ENCODE measurements at regions not wholly inside any gene's neighbourhood (a gene's known extent, or its start where the extent isn't known, plus 50 kb on each side); places are given as distances from the start of the nearest gene placed in this dataset.

GRCh38 chr14:62101673-62102348 is 339.6 kb downstream of the SNAPC1 start:
- DNase-seq, result no peak

DNA sequence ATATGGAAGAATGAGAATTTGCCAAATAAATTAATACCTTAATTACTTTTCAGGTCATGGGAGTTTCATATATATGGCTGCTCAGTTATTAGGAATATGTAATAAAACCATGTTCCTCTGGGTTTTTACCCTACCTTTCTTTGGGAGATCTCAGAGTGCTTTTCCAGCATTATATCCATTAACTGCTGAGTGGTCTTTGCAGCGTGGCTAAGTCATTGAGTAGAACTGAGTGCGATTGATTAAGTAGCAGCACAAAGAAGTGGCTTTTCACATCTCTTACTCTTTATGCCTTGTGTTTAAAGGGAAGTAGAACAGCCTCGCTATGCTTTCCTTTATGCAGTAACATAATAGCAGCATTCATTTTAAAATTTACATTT is 340.1 kb downstream of the SNAPC1 start:
- DNase-seq, result no peak

GRCh38 chr14:62103464-62103863 is 341.2 kb downstream of the SNAPC1 start:
- DNase-seq, result no peak

- no peak for DNase-seq
Observed at GRCh38 chr14:62110941-62111340, 348.7 kb downstream of the SNAPC1 start.

- DNase-seq, result peak; percentile 71
Observed at GRCh38 chr14:62117010-62117750, 355.0 kb downstream of the SNAPC1 start.

DNA sequence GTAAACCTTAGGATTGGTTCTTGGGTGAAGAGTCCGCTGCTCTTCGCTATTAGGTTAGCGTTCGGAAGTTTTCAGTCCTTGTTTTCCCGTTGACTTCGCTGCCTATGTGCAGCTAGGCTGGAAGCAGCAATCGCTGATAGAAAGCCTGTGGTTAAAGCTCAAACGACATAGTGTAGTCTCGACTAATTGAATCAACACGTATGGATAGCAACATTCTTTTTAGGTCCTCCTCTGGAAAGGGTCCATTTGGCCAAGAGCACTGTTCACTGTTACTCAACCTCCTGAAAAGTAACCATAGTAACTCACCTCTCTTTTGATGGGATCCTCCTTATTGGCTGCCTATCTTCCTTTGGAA is 355.5 kb downstream of the SNAPC1 start:
- DNase-seq, result no peak

GRCh38 chr14:62118461-62118860 is 356.2 kb downstream of the SNAPC1 start:
- no peak for DNase-seq

DNA sequence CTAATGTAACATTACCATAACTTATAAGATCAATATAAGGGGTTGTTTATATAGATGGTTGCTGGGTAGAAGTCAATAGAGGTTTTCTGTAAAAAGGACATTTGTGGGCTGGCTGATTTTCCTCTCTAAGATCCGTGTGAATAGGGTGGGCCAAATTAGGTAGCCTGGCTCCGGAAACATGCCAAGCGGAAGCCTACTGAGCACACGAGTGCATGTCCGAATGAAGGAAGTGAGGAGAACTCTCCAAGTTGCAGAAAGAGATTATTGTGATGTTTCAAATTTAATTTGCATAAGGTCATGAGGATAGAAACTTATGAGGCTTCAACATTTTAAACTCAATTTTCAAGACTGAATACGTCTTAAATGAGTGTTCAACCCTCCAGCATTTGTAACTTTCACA is 356.7 kb downstream of the SNAPC1 start:
- DNase-seq, result no peak

DNA sequence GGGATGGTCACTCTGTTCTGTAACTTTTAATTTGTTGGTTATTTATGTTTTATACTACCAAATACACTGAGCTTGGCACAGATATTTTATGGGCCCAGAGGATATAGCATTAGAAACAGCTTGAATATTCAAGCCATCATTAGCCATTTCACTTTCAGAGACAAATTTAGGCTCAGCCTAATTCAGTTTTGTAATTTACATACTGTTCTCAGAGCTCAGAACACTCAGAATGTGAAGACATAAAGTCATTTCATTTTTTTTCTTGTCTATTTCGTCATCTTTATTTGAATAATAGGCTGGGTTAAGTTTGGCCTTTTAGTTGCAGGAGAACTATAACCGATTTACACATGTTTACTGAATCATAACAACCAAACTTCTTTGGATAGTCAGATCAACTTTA is 361.7 kb downstream of the SNAPC1 start:
- no peak for DNase-seq

GRCh38 chr14:62125793-62126192 is 363.6 kb downstream of the SNAPC1 start:
- no peak for DNase-seq

DNA sequence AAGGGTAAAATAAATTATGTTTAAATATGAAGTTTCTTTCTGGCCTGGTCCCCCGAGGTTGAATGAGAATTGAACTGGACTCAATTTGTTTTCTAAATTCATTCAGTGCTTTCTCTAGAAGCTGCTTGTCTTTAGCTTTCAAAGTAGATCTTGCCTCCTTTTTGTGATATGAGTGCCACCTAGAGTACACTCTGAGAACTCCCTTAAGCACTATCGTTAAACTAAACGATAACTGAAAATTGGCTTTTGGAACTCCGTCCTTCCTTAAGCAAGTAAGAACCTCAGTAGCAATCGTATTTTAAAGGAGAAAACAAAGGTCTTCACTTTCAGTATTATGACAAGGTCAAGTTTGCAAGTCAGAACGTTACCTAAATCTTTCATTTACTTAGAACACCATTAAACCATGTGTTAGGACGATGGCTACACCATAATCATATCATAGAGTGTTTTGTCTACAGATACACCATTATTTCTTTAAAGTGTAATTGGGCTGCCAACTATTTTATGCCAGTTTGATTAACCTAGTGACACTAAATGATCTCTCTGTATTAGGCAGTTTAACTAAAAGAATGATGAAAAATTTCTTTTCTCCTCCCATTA is 364.8 kb downstream of the SNAPC1 start:
- DNase-seq, result no peak

DNA sequence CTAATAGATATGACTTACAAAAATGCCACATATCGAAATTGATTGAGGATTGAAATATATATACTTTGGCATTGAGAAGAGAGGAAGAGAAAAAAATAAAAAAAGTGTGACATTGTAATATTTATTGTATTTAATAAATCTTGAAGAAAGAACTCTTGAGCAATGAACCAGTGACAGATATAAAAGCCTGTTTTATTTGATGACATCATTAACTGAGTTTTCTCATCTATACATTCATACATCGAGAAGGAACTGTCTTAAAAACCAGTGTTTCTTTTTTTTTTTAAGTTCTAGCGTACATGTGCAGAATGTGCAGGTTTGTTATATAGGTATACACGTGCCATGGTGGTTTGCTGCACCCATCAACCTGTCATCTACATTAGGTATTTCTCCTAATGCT is 368.2 kb downstream of the SNAPC1 start:
- DNase-seq, result no peak

DNA sequence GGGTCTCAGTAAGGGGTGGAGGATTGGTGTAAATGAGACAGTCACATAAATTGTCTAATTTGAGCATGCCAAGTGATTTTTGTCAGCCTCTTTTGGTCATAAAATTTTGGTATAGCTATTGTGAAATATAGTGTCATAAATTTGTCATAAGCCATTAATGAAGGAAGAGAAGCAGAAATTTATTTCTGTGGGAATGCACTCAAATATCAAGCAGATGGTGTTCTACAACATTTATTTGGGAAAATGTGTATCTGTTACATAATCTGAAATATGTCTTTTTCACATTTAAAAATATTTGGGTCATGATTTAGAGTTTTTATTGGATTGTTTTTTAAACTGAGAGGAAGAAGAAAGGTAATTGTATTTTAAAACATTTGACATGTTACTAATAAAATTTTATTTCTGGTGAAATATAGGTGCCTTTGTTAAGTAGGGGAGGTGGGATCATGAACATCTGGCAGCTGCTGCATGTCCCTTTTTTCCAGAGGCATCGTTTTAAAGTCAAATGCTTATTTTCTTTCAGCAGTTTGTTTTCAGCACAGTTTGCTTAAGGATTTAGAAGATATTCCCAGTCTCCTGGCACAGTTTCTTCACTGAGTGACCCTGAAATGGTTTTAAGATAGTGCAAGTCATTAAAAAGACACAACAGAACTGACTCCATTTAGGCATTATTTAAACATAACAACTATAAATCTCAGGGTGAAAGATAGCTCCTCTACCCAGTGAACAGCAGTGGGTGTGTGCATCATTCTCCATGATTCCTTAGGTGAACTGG is 371.7 kb downstream of the SNAPC1 start:
- no peak for DNase-seq

DNA sequence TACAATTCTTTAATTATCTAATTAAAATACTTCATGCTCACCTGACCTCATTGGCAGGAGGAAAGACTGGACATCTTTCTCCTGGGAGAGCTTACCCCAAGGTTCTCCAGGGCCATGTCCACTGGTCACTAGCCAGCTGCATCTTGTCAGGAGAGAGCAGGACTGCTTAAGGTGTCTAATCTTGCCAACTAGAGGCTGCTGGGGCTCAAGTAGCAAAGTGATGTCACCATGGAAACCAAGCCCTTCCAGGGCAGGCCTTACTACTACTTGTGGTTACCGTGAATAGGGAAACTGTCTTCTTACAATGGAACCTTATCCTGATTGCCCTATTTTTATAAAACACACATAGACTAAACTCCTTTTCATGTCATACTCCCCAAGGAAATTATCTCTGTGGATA is 376.4 kb downstream of the SNAPC1 start:
- no peak for DNase-seq

DNA sequence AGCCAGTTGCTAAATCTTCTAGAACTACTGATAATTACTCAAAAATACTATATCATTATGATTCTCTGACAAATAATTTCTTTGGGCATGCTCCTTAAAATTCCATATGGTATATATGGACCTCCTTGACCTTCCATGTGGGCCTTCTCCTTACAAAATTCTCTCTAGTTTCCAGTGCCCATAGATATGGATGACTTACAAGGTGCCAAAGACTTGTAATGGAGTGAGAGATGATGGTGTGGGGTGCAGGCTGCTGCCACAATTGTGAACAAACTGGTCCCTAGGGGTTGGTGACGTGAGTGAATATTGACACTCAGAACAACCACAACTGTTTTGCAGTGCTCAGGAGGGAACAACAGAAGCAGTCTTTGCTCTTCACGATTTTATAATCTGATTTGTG is 378.9 kb downstream of the SNAPC1 start:
- DNase-seq, result no peak

DNA sequence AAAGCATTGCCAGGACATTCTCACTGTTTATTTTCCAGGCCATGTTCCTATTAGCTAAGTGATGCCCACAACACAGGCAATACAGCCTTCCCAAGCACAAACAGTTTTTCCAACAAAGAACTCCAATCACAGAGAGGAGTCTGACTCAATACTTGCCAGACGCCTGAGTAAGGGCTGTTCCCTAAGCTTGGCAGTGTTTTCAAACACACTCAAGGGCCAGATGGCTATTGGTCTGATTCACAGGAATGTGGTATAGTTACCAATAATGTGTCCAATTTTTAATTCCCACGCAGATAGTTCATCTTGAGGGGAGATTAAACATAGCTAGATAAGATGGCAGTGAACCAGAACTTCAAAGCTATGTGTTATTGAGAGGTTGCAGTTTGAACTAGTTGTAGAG is 381.0 kb downstream of the SNAPC1 start:
- DNase-seq, result no peak

DNA sequence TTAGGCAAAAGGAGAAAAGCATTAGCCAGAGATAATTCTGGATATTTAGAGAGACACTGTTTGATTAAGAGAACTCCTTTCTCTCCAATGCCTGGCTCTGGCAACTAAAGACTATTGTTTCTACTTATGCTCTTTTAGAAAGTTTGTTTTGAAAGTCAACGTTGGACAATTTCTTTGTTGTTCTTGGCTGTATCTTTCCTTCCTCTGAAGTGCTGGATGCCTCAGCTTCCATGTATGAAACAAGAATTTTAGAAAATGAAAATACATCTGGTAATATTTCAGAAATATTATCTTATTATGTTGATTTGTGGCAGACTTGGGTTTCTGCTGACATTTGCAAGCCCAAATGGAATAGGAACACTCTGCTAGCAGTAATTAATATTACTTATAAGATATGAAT is 382.6 kb downstream of the SNAPC1 start:
- no peak for DNase-seq

- no peak for DNase-seq
Observed at GRCh38 chr14:62146030-62146429, 383.8 kb downstream of the SNAPC1 start.

DNA sequence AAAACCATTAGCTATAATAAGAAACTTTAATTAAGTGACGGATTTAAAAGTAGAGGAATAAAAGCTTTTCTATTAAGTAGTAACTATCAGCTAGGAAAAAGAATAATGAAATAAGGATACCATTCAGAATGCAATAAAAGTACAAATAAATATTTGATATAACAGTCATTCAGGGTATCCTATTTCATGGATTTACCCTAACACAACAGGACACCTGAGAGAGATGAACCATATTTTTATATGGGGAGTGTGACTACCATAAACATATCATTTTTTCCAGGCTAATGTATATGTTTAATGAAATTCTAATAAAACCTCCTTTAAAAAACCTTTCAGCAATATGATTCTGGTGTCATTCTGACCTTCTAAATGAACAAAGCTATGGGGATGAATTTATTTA is 393.8 kb downstream of the SNAPC1 start:
- no peak for DNase-seq

- DNase-seq, result no peak
Observed at GRCh38 chr14:62158779-62159178, 396.6 kb downstream of the SNAPC1 start.

DNA sequence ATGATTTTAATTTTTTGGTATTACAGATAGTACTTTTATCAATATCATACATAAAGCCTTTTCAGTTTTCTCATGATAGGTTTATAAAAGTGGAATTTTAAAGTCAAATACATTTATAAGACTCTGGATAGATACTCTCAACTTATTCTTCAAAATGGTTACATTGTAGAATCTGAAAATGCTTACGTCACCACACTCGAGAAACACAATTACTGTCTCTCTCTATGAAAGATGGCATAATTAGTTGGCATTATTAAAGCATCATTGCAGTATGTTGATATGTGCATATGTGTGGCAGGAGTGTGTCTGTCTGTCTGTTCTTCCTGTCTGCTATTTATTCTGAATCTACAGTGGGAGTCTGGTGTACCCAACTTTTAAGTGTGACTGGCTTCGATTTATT is 397.1 kb downstream of the SNAPC1 start:
- DNase-seq, result no peak

DNA sequence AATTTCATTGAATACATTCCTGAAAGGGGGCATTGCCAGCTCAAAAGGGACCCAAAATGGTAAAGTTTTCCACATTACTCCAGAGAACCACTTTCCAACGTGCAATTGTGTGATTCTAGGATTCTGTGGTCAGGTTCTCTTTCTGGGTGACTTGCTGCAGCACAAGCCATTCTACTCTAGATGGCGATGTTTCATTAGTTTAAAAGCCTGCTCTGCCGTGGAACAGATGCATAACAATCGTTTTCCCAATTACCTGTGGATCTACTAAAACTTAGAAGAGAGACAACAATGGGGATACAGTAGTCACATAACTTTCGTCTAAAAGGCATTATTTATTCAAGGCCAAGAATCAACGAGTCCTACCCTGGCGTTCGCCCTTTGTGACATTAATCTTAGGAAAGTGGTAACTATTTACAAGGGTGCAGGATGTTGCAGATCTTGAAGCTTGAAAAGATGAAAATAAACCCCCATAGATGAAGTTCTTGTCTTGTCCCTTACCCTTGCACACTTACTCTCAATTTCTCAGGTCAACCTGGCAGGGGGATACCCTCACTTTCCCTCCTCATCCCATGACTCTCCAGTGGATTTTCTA is 400.9 kb downstream of the SNAPC1 start:
- DNase-seq, result no peak

DNA sequence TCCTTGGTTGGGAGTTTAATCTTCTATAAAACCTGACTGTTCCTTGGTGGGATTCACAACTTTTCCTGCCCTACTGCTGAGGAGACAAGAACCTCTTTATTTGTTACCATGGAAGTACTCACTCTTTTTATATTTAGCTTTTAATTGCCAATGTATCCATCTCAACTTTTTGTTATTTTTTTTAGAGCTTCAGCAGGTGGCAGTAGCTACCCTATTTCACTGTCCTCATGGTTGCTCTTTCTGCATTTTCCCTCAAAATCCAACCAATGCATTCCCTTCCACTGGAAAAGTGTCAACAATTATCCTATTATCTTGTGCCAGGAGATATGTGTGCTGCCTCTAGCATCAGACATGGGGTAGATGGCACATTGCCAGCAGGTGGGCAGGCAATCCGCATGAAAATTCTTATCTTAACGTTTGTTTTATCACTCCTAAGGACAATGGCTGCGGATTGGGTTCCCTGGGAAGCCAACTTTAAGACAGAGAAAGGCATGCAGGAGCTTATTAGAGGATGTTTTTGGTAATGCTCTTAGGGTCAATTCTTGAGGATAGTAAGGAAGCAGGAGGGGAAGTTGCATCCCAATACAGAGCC is 406.4 kb downstream of the SNAPC1 start:
- no peak for DNase-seq

Measured in stimulated activated CD8-positive, alpha-beta memory T cell treated with anti-CD3 and anti-CD28 coated beads, Interleukin-4, amount 100 ng/mL, for 48 hours (primary cell).